Stimulated activated CD4-positive, alpha-beta T cell treated with anti-CD3 and anti-CD28 coated beads, Interleukin-1b, Interleukin-23, amount 100 ng/mL, for 48 hours (primary cell): ENCODE measurements at regions not wholly inside any gene's neighbourhood (a gene's known extent, or its start where the extent isn't known, plus 50 kb on each side); places are given as distances from the start of the nearest gene placed in this dataset.

ENCODE experiments used
- DNase-seq: peaks from one replicate; pipeline ENCODE4 v3.0.0-alpha.2; 2020

DNA sequence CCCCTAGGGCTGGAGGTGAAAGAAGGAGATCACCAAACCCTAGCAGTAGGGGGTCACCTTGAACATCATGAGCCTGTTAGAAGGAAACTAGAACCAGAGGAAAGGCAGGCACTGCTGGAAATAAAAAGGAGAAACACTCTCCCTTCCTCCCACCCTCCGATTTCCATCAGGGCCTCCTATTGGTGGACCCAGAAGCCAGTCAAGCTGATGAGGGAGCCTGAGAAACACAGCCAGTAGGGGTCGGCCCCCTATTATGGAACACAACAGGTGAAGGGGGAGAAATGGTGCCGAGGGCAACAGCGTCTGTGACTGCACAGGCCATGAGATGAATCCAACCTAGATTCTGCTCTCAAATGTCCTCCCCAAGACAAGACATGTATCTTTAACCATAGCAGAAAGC is 156.1 kb upstream of the LRFN2 start:
- DNase-seq: no peak

DNA sequence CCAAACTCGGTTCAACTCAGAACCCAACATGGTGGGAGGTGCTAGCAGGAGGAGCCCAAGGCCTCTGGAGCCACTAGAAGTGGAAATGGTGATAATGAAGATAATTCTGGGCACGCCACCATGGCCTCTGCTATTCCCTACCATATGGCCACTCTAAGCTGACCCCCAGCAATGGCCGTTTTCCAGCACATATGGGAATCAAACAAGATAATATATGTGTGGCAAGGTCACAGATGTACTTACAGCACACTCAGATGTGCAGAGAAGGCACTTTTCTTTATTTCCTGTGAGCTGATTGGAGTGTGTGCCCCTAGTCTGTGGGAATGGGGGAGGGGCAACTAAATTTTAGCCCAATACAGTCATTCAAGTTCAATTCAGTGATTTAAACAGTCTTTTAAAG is 153.4 kb upstream of the LRFN2 start:
- no peak for DNase-seq

DNA sequence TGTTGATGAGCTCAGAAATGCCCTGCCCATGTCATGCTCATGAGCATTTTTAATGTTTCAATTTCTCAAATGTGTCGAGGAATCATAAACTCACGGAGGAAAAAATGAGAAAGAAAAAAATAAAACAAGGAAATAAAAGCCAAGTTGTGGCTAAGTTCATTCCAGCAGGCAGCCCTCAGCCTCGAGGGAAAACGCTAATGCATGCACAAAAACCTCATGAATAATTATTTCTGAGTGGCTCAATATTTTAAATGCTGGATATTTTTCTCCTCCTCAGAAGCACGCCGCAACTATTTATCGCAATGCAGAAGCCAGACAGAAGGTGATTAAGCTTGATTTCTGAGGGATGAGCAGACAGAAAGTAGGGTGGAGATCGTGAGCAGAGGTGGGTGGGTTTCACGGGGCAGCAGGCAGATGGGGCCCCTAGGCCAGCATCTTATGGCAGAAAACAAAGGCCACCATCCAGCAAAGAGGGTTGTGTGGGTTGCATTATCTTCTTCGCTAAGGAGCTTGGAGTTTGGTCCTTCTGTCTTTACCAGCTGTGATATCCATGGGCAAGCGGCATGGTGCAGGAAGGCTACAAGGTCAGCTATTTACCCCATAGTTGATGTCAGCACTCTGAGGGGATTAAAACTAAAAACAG is 151.5 kb upstream of the LRFN2 start:
- DNase-seq: no peak

DNA sequence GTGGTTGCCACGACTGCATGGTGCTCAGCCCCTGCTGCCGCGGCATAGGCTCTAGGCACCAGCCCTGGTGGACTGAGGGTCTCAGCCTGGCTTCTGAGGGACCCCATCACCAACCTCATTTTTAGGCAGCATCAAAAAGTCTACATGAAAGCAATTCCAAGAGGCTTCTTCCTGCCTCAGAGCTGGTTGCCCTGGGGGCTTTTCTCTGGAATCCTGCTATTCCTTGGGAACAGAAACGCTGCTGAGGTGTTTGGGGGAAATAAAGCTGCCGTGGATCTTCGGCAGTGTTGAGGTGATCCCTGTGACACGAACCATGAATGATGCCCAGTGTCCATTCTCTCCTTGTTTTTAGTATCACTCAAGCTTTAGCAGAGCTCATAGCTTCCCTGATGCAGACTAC is 148.4 kb upstream of the LRFN2 start:
- no peak for DNase-seq

DNA sequence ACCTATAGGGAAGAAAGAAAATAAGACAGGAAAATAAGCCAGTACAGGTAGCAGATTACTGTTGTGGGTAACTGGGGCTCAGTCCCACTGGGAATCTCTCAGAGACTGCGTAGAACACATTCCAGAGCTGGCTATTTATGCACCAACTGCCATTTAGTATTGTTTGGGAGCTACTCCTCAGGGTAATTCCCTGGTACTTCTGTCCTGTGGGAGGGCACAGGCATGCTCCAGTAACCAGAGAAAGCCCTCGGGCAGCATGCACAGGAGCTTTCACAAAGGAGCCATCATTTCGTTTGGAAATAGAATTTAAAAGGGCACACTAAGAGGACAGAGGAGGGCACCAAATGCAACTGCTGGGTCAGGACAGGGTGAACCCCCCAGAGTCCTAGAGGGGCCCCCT is 148.0 kb upstream of the LRFN2 start:
- DNase-seq: no peak

DNA sequence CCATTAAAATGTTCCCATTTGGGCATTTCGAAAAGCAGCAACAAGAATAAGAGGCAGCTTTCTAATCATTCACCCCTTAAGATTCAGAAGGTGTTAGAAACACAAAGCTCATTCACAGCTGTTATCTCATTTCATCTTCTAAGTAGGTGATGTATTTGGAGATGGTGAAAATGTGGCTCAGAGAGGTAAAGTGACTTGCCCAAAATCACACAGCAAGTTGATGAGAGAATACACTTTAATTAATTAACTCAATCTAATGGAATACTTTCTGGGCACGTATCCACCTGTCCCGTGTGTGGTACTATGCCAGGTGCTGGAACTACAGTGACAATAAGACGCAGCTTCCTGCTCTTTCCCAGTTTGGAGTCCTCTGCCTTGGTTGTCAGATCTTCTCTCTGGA is 147.4 kb upstream of the LRFN2 start:
- DNase-seq: no peak

DNA sequence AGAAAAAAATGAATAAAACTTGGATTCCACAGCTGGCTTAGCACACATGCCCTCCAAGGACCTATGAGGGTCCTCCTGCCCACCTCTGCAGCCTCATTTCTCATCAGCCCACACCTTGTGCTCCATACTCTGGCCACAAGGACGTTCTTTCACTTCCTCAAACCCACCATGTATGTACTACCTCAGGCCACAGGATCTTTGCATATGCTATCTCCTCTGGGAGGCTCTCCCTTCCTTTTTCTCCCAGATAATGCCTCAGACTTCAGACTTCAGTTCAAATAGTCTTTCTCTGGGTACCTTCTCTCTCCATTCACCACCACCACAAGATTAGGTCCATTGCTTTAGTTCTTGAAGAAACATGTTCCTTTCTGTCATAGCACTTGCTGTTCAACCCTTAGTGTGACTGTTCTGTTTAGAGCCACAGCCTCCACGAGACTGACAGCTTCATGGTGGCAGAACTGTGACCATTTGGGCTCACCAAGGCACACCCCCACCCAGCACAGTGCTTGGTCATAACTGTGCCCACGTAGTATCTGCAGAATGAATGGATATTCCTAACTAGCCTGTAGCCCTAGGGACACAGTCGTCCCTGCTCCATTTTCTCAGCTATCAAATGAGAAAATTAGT is 146.7 kb upstream of the LRFN2 start:
- no peak for DNase-seq

DNA sequence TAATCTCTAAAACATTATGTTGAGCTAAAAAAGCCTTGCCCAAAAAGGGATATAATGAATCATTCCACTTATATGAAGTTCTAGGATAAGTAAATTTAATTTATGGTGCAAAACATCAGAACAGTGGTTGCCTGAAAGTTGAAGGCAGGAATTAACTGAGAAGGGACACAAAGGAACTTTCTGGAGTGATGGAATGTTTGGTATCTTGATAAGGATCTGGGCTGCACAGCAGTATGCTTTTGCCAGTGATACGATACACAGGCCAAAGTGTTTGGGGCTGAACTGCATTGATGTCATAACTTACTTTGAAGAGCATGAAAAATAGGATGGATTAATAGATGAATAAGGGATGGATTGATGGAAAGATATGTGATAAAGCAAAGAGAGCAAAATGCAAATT is 146.1 kb upstream of the LRFN2 start:
- DNase-seq: no peak

DNA sequence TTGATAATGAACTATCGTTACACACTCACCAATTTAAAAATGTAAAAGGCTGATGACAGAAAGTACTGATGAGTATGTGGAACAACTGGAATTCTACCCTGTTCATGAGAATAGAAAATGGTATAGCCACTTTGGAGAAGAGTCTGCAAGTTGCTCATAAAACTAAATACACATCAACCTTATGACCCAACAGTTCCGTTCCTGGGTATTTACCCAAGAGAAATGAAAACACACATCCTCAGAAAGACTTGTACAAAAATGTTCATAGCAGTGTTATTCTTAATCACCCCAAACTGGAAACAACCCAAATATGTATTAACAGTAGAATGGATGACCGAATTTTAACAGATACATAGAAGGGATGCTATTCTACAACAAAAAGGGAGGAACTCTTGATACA is 145.7 kb upstream of the LRFN2 start:
- DNase-seq: no peak

DNA sequence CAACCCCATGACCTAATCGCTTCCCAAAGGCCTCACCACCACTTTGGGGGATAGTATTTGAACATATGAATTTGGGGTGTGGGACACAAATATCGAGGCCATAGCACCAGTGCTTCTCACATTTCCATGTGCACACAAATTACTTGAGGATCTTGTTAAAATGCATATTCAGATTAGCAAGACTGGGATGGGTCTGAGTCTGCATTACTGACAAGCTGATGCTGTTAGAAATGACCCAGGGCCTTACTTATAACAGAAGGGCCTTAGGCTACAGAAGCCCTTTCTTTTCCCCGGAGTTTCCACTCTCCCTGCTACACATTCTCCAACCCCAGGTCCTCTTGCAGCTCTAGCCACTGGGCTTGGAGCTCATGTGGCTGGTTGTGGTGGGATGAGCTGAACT is 141.5 kb upstream of the LRFN2 start:
- no peak for DNase-seq

DNA sequence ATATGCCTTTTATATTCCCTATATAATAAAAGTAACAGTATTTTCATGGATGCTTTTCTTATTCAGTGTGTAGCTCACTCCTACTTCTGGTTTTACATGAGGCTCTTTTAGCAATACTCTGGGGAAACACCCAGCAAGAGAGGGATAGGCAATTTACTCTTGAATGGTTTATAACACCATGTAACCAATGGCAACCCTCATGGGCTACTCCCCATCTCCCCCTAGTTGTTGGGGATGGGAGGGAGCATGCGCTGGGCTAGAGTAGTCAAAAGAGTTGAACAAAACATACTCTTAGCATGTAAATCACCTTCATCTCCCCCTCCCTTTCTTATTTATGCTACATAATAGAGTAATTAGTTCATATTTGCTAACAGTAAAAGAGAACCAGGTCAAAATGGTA is 140.1 kb upstream of the LRFN2 start:
- DNase-seq: no peak

DNA sequence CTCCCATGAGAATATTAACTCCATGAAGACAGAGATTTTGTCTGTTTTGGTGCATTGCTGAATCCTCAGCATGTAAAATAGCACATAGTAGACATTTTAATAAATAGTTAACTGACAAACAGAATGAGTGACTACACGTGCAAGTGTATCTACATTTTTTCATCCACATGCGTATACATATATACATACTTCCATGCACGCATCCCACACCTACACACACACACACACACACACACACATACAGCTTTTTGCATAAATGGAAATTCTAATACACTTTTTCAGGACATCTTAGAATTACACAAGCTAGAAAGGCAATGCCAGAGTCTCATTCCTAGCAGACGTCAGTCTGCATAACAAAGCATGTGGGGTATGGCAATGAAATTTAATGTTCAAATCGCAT is 139.7 kb upstream of the LRFN2 start:
- no peak for DNase-seq

DNA sequence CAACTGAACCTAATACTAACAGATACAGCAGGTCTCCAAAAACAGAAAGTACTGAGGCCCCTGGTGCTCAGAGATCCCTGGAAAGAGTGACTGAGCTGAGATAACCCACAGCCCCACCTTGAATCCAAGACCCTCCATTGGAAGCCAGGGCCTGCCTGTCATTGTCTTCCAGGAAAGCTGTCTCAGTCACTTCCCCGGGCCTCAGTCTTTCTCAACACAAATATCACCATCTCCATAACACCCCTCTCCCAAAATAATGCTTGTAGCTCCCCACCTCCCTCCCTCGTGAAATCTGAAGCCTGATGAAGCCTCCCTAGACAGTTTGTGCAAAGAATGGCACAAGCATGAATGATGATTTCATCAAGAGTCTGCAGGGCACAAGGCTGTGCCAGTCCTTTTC is 138.2 kb upstream of the LRFN2 start:
- DNase-seq: no peak

DNA sequence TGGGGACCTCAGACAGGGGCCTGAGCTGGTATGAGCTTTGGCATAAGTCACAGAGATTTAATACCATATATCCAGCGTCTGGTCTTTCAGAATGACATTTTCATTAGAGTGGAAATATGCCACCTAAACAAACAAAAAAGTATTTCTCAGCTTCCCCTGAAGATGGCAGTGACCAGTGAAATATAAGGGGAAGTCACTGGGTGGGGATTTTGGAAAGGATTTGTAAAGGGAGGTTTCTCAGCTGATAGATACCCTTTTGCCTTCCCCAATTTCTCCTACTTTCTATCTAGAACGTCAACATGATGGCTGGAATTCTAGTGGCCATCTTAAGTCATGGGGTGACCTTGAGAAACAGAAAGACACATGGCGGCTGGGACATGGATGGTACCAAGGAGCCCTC is 137.7 kb upstream of the LRFN2 start:
- no peak for DNase-seq

DNA sequence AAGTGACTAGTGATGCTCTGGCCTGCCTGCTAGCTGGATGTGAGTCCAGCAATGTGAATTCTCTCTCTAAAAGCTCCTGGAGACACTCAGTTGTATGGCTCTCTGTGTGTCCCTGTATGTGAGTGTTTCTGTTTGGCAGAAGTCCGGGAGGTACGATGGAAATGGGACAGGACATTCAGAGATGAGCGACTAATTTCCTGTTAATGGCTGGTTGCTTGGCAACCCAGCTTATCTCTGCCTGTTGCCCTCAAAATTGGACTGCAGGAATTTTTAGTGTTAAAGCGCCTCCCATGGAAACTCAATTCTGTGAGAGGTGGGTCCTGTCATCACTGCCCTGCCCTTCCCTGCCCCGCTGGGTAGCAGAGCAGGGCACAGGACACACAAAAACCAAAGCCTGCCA is 136.8 kb upstream of the LRFN2 start:
- no peak for DNase-seq

DNA sequence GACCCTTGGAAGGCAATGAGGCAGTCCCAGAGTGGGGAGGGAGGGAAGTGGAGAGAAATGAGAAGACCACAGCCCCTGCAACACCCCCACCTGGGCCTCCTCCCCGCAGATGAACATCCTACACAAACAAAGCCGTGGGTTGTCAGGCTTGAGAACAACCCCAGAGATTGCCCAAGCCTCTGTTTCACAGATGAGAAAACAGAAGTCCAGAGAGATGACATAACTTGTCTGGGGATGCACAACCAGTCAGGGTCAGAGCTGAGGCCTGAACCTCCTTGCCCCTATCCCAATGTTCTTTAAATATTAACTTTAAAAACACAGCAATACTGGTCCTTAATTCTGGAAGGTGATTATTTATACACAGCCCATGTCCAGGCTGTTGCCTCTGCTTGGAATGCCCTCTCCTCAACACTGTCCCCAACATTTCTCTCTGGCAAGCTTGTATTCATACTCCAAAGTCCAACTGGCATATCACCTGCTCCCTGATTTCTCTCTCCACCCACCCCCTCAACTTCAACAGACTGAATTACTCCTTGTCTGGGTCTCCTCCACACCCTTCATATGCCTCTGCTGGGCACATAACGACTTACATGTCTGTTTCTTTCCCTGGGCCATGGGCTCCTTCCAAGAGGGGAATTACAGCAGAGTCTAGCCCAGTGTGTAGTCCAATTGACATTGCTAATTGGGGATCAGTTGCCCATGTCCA is 135.5 kb upstream of the LRFN2 start:
- DNase-seq: no peak

DNA sequence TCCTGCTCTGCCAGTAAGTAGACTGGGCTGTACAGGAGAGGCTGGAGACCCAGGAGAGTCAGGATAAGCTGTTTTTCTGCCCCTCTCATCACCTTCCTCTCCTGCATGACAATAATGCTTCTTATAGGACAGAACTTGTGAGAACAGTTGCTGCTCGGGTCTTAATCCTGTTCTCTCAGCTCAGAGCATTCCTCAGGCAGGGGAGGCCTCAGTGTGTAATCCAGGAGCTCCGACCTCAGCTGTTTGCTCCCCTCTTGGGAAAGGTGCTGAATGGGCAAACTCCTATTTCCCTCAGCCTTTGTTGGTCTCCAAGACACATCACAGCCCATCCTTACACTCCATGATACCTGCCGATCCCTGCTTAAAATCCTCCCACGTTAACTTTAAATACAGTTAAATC is 134.9 kb upstream of the LRFN2 start:
- DNase-seq: no peak

DNA sequence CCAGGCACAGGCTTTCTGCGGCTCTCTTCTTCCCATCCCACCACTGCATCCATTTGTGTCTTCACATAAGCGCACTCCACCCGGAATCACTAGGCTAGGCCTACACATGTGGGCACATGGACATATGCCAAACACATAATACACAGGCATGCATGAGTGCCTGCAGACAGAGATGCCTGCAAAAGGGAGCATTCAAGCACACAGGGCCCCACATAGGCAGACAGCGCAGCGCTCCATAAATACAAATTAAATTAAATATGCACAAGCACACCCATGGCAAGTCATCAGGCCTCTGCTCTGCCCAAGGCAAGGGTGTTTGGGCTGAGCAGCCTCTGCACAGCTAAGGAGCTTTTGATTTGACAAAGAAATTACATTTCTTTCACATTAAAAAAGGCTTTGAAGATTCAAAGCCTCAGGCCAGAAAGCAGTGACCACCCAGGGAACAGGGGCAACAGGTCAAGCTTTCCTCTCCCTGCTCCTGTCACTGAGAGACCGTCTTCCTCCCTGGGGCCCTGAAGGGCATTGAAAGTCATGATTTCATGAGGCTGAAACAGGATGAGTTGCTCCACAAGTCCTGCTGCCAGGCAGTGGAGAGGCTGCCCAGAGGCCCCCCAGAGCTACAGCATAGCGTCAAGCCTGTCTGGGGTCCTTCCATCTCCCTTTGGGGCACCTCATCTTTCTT is 134.2 kb upstream of the LRFN2 start:
- DNase-seq: no peak

DNA sequence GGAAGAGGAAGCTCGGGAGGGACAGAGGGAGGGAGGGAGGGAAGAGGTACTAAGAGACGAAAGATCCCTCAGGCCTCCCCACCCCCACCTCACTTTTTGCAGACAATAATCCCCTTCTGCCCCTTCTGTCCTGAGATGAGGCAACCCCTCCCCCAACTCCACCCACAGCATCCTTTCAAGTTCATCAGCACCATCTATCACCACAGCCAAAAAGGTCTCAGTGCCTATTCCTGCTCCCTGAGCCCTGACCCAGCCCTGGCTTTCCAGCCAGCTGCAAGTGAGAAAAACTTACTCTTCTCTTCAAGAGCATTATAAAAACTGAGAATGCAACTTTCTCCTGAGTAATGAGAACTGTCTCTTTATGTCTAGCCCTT is 133.2 kb upstream of the LRFN2 start:
- DNase-seq: no peak

DNA sequence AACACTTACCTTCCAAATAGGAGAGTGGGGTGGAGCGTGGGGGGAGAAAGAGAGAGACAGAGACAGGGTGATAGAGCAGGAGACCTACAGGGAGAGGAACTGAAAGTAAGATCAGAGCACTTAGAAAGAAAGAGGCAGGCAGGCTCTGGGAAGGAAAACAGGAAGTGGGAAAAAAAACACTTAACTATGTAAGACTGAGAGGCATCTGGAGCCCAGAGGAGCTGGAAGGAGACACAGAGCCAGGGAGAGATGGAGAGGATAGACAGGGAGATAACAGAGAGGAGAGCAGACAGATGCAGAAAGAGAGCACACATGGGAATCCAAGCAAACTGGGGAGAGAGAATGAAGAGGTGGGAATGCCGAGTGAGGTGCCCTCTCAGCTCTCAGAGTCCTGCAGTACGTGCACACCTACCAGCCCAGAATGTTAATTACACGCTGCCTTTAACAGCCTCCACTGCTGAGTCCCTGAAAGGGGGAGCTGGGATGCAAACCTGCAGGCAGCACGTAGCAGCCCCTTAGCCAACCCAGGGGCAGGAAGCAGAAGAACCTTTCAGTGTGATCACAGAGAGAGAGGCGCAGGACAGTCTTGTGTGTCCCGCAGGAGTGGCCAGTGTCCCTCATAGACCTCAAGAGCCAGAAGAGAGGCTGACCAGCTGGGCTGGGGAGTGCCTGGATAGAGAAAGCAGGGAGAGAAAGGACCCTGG is 132.7 kb upstream of the LRFN2 start:
- no peak for DNase-seq

DNA sequence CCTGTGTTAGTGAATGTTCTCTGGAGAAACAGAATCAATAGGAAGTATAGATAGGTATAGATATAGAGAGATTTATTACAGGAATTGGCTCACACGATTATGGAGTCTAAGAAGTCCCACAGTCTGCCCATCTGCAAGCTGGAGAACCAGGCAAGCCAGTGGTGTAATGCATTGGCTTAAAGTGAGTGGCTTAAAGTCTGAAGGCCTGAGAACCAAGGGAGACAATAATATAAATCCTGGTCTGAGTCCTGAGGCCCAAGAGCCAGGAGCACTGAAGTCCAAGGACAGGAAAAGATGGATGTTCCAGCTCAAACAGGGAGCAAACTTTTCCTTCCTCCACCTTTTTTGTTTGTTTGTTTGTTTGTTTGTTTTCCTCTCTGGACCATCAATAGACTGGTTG is 131.2 kb upstream of the LRFN2 start:
- no peak for DNase-seq

DNA sequence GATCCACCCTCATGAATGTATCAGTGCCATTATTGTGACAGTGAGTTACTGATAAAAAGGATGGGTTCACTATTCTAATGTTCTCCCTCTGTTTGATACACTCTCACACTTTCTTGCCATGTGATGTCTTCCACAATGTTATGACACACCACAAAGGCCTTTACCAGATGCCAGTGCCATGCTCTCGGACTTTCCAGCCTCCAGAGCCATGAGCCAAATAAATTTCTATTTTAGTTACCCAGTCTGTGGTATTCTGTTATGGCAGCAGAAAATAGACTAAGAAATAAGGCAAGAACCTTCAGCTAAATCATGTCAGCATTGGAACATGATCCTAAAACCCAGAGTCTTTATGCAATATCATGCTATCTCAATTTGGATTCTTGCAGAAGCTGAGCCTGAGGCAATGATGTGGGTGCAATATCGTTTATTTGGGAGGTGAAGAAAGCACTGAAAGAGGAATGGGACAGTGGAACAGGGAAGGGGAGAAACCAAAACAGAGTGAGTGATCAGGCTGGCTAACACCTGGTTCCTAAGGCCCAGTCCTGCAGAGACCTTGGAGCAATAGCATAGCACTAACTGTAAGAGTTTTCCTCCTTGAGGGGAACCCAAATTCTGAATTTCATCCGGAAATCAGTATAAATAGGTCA is 130.4 kb upstream of the LRFN2 start:
- no peak for DNase-seq
